ENCODE measurements at regions not wholly inside any gene's neighbourhood (a gene's known extent, or its start where the extent isn't known, plus 50 kb on each side); places are given as distances from the start of the nearest gene placed in this dataset.

- TF ChIP-seq CTCF (conservative IDR thresholded peaks at IDR 0.05; ENCODE audit: low read depth, low read length) (no peak), EZH2 (IDR thresholded peaks at IDR 0.05; ENCODE audit: borderline replicate concordance, low read depth, low read length, poor library complexity, severe bottlenecking) (no peak)
- no TSS peak for BruUV-seq (replicated peaks)
- no peaks in the 10 kb centered on the region for H3K9me3 ChIP-seq (ENCODE audit: low read depth, low read length, poor library complexity, severe bottlenecking)
- CTCF ChIA-PET = no interaction called here
- H3K27ac ChIP-seq (ENCODE audit: low read depth, low read length, poor library complexity, severe bottlenecking) = no peak overlapping the region
- no peaks in the 10 kb centered on the region for H3K36me3 ChIP-seq (ENCODE audit: insufficient read depth, low read length, poor library complexity, severe bottlenecking)
- DNase-seq (ENCODE audit: low spot score) = peak; percentile 61
- intact Hi-C loops (cut with micrococcal nuclease; ENCODE audit: unreplicated experiment) = no loop called here
- POLR2A ChIA-PET (ENCODE audit: low non-redundant PET) = no interaction called here
- no peaks in the 10 kb centered on the region for H3K27me3 ChIP-seq (replicated peaks; ENCODE audit: insufficient read depth, low read depth, low read length, poor library complexity)
- H3K4me3 ChIP-seq (ENCODE audit: low read depth, low read length, poor library complexity, severe bottlenecking) = no peak overlapping the region
- peaks cover 23% of the 10 kb centered on the region for H3K4me1 ChIP-seq (ENCODE audit: insufficient read depth, low read length, poor library complexity, severe bottlenecking)
Measured at GRCh38 chr15:95368191-95368590, 962.3 kb upstream of the NR2F2 start.

DNA sequence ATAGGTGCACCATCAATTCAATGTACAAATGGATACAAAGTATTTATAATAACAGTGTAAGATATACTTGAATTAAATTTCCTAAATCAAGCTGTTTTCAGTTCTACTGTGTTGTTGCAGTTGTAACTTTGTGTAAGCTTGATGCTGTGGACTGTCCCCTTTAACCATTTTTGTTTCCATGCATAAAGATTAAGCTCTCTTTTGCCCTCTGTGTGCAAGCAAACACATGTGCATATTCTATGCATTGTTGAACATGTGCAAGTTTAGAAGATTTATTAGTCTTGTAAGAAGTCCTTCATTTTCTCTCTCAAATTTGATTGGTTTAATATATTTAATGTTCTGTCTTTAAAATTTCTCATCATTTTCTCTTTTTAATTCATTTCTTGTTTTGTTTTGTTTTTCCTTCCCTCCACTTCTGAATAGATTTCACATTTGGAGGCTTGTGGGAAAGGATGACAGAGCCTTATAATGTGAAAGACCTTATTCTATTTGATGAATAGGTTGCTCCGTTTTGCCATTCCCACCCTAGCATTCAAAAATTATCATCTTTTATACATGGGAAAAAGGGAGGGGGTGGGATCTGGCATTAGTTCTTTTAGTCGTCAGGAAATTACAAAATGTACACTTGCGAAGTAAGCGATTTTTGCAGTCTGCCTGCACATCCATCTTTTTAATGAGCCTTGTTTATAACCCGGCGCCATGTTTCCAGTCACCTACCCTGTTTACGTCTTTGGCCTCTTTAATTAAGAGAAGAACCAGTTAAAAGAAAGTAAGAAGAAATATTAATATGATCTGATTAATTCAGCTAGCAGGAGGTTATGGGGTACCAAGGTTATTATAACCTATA lies 961.5 kb upstream of the NR2F2 start:
- no peak for TF ChIP-seq CTCF (conservative IDR thresholded peaks at IDR 0.05; ENCODE audit: low read depth, low read length)
- no peak for TF ChIP-seq EZH2 (IDR thresholded peaks at IDR 0.05; ENCODE audit: borderline replicate concordance, low read depth, low read length, poor library complexity, severe bottlenecking)
- intact Hi-C loops (cut with micrococcal nuclease; ENCODE audit: unreplicated experiment) = no loop called here
- H3K9me3 ChIP-seq (ENCODE audit: low read depth, low read length, poor library complexity, severe bottlenecking) = no peaks in the 10 kb centered on the region
- peaks cover 23% of the 10 kb centered on the region for H3K4me1 ChIP-seq (ENCODE audit: insufficient read depth, low read length, poor library complexity, severe bottlenecking)
- H3K4me3 ChIP-seq (ENCODE audit: low read depth, low read length, poor library complexity, severe bottlenecking) = no peak overlapping the region
- no TSS peak for BruUV-seq (replicated peaks)
- H3K36me3 ChIP-seq (ENCODE audit: insufficient read depth, low read length, poor library complexity, severe bottlenecking) = no peaks in the 10 kb centered on the region
- H3K27ac ChIP-seq (ENCODE audit: low read depth, low read length, poor library complexity, severe bottlenecking) = no peak overlapping the region
- ChIA-PET CTCF (no interaction called here), POLR2A (ENCODE audit: low non-redundant PET) (no interaction called here)
- no peaks in the 10 kb centered on the region for H3K27me3 ChIP-seq (replicated peaks; ENCODE audit: insufficient read depth, low read depth, low read length, poor library complexity)
- peak; percentile 21 for DNase-seq (ENCODE audit: low spot score)

GRCh38 chr15:95370291-95370690 lies 960.2 kb upstream of the NR2F2 start:
- TF ChIP-seq CTCF (conservative IDR thresholded peaks at IDR 0.05; ENCODE audit: low read depth, low read length) (no peak), EZH2 (IDR thresholded peaks at IDR 0.05; ENCODE audit: borderline replicate concordance, low read depth, low read length, poor library complexity, severe bottlenecking) (no peak)
- ChIA-PET CTCF (no interaction called here), POLR2A (ENCODE audit: low non-redundant PET) (no interaction called here)
- Histone ChIP-seq H3K36me3 (ENCODE audit: insufficient read depth, low read length, poor library complexity, severe bottlenecking) (no peaks in the 10 kb centered on the region), H3K27ac (ENCODE audit: low read depth, low read length, poor library complexity, severe bottlenecking) (no peak overlapping the region), H3K4me3 (ENCODE audit: low read depth, low read length, poor library complexity, severe bottlenecking) (no peak overlapping the region), H3K27me3 (replicated peaks; ENCODE audit: insufficient read depth, low read depth, low read length, poor library complexity) (no peaks in the 10 kb centered on the region), H3K4me1 (ENCODE audit: insufficient read depth, low read length, poor library complexity, severe bottlenecking) (peaks cover 23% of the 10 kb centered on the region), H3K9me3 (ENCODE audit: low read depth, low read length, poor library complexity, severe bottlenecking) (no peaks in the 10 kb centered on the region)
- BruUV-seq (replicated peaks) = no TSS peak
- no peak for DNase-seq (ENCODE audit: low spot score)
- intact Hi-C loops (cut with micrococcal nuclease; ENCODE audit: unreplicated experiment) = no loop called here
